A549 (cell line): ENCODE measurements at regions not wholly inside any gene's neighbourhood (a gene's known extent, or its start where the extent isn't known, plus 50 kb on each side); places are given as distances from the start of the nearest gene placed in this dataset.

Experiments used
- CBX2 ChIP-seq: fragments of 200-600 bp; sonication (generic); IDR thresholded peaks from 2 replicates; pipeline ENCODE4 v1.6.1; 2016; ENCODE audit warnings: low read depth, mild to moderate bottlenecking, borderline replicate concordance
- KDM1A ChIP-seq: fragments of 200-600 bp; sonication (generic); IDR thresholded peaks from 2 replicates; pipeline ENCODE4 v1.6.1; 2016; ENCODE audit warnings: low read depth, mild to moderate bottlenecking
- NPAS2 ChIP-seq: fragments of 250-450 bp; sonication (Bioruptor Pico); IDR thresholded peaks from 2 replicates; pipeline ENCODE4 v1.8.0; 2022; ENCODE audit warnings: mild to moderate bottlenecking, moderate library complexity, borderline replicate concordance
- POLR2A ChIP-seq: IDR thresholded peaks from 2 replicates; pipeline ENCODE4 v1.6.1; 2012; ENCODE audit warnings: mild to moderate bottlenecking, low read length
- TF ChIP-seq, protein P1 (sequence below): IDR thresholded peaks from 2 replicates; pipeline ENCODE4 v1.6.1; 2012; ENCODE audit warnings: low read depth, borderline replicate concordance

DNA sequence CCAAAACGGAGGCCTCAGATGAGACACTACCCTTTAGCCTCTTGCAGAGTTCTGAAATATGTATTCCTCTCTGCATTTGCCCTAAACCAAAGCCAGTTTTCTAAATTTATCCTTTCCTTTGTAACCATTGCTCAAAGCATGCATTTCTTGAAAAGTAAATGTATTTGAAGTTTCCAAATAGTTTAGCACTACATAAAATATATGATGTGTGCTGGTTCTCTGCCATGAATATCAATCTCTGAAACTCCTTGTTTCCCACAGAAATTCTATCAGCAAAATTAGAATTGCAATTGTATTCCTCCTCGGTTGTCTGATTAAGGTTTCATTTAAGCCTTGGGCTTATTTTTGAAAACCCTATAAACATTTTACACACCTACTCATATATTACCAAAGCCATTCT lies 137.1 kb upstream of the SYT6 start:
- TF ChIP-seq NPAS2 (CRISPR knock-in tag) (no peak), POLR2A (no peak), KDM1A (no peak), CBX2 (no peak)
- TF ChIP-seq, protein P1, sequence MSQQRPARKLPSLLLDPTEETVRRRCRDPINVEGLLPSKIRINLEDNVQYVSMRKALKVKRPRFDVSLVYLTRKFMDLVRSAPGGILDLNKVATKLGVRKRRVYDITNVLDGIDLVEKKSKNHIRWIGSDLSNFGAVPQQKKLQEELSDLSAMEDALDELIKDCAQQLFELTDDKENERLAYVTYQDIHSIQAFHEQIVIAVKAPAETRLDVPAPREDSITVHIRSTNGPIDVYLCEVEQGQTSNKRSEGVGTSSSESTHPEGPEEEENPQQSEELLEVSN: no peak
